ENCODE measurements at regions not wholly inside any gene's neighbourhood (a gene's known extent, or its start where the extent isn't known, plus 50 kb on each side); places are given as distances from the start of the nearest gene placed in this dataset.

- Histone ChIP-seq H3K4me3 (ENCODE audit: low read length) (no peak overlapping the region), H3K9ac (ENCODE audit: low read length) (no peak overlapping the region), H3K36me3 (ENCODE audit: insufficient read depth, low read length) (no peaks in the 10 kb centered on the region), H4K20me1 (ENCODE audit: insufficient read depth, low read depth, low read length) (no peaks in the 10 kb centered on the region), H3K27me3 (ENCODE audit: low read length) (no peaks in the 10 kb centered on the region), H3K27ac (ENCODE audit: low read length) (no peak overlapping the region), H3K9me2 (replicated peaks; ENCODE audit: insufficient read depth, low read length) (no peaks in the 10 kb centered on the region), H2AFZ (ENCODE audit: low read length) (no peak overlapping the region), H3K4me2 (ENCODE audit: low read depth, low read length, poor library complexity, severe bottlenecking) (no peak overlapping the region), H3K4me1 (ENCODE audit: low read length) (no peaks in the 10 kb centered on the region), H3K9me3 (ENCODE audit: low read length) (no peaks in the 10 kb centered on the region), H3K79me2 (ENCODE audit: low read length) (no peaks in the 10 kb centered on the region)
- no peak for DNase-seq
Measured at GRCh38 chrX:10021461-10022272, 54.5 kb downstream of the CLDN34 start.

- Histone ChIP-seq H3K4me2 (ENCODE audit: low read depth, low read length, poor library complexity, severe bottlenecking) (no peak overlapping the region), H3K9ac (ENCODE audit: low read length) (no peak overlapping the region)
Measured at GRCh38 chrX:10022273-10022541, 55.0 kb downstream of the CLDN34 start.

GRCh38 chrX:10022580-10023245 is 55.6 kb downstream of the CLDN34 start:
- Histone ChIP-seq H3K9me3 (ENCODE audit: low read length) (no peaks in the 10 kb centered on the region), H3K4me3 (ENCODE audit: low read length) (no peak overlapping the region), H2AFZ (ENCODE audit: low read length) (no peak overlapping the region), H3K9ac (ENCODE audit: low read length) (no peak overlapping the region), H3K4me2 (ENCODE audit: low read depth, low read length, poor library complexity, severe bottlenecking) (no peak overlapping the region), H3K27ac (ENCODE audit: low read length) (no peak overlapping the region), H3K36me3 (ENCODE audit: insufficient read depth, low read length) (no peaks in the 10 kb centered on the region), H3K9me2 (replicated peaks; ENCODE audit: insufficient read depth, low read length) (no peaks in the 10 kb centered on the region), H3K27me3 (ENCODE audit: low read length) (no peaks in the 10 kb centered on the region), H4K20me1 (ENCODE audit: insufficient read depth, low read depth, low read length) (no peaks in the 10 kb centered on the region), H3K4me1 (ENCODE audit: low read length) (no peaks in the 10 kb centered on the region), H3K79me2 (ENCODE audit: low read length) (no peaks in the 10 kb centered on the region)
- no peak for DNase-seq

More at GRCh38 chrX:10022273-10022541, 55.0 kb downstream of the CLDN34 start:
- no peaks in the 10 kb centered on the region for H4K20me1 ChIP-seq (ENCODE audit: insufficient read depth, low read depth, low read length)
- H3K79me2 ChIP-seq (ENCODE audit: low read length): no peaks in the 10 kb centered on the region
- no peaks in the 10 kb centered on the region for H3K27me3 ChIP-seq (ENCODE audit: low read length)
- H3K9me2 ChIP-seq (replicated peaks; ENCODE audit: insufficient read depth, low read length): no peaks in the 10 kb centered on the region
- no peak overlapping the region for H2AFZ ChIP-seq (ENCODE audit: low read length)
- no peaks in the 10 kb centered on the region for H3K36me3 ChIP-seq (ENCODE audit: insufficient read depth, low read length)
- no peaks in the 10 kb centered on the region for H3K9me3 ChIP-seq (ENCODE audit: low read length)
- no peaks in the 10 kb centered on the region for H3K4me1 ChIP-seq (ENCODE audit: low read length)
- no peak overlapping the region for H3K27ac ChIP-seq (ENCODE audit: low read length)
- H3K4me3 ChIP-seq (ENCODE audit: low read length): no peak overlapping the region
- DNase-seq: no peak

GRCh38 chrX:10023821-10024220 is 56.7 kb downstream of the CLDN34 start:
- H4K20me1 ChIP-seq (ENCODE audit: insufficient read depth, low read depth, low read length): no peaks in the 10 kb centered on the region
- no peak overlapping the region for H3K4me2 ChIP-seq (ENCODE audit: low read depth, low read length, poor library complexity, severe bottlenecking)
- no peaks in the 10 kb centered on the region for H3K4me1 ChIP-seq (ENCODE audit: low read length)
- no peaks in the 10 kb centered on the region for H3K36me3 ChIP-seq (ENCODE audit: insufficient read depth, low read length)
- H3K9me2 ChIP-seq (replicated peaks; ENCODE audit: insufficient read depth, low read length): no peaks in the 10 kb centered on the region
- DNase-seq: no peak
- H3K79me2 ChIP-seq (ENCODE audit: low read length): no peaks in the 10 kb centered on the region
- no peaks in the 10 kb centered on the region for H3K9me3 ChIP-seq (ENCODE audit: low read length)
- H3K27ac ChIP-seq (ENCODE audit: low read length): no peak overlapping the region
- H2AFZ ChIP-seq (ENCODE audit: low read length): no peak overlapping the region
- no peaks in the 10 kb centered on the region for H3K27me3 ChIP-seq (ENCODE audit: low read length)
- no peak overlapping the region for H3K9ac ChIP-seq (ENCODE audit: low read length)
- no peak overlapping the region for H3K4me3 ChIP-seq (ENCODE audit: low read length)

- Histone ChIP-seq H3K79me2 (ENCODE audit: low read length) (no peaks in the 10 kb centered on the region), H3K27ac (ENCODE audit: low read length) (no peak overlapping the region), H3K27me3 (ENCODE audit: low read length) (no peaks in the 10 kb centered on the region), H3K9ac (ENCODE audit: low read length) (no peak overlapping the region), H4K20me1 (ENCODE audit: insufficient read depth, low read depth, low read length) (no peaks in the 10 kb centered on the region), H3K9me2 (replicated peaks; ENCODE audit: insufficient read depth, low read length) (no peaks in the 10 kb centered on the region), H3K4me1 (ENCODE audit: low read length) (no peaks in the 10 kb centered on the region), H3K4me3 (ENCODE audit: low read length) (no peak overlapping the region), H3K36me3 (ENCODE audit: insufficient read depth, low read length) (no peaks in the 10 kb centered on the region), H3K9me3 (ENCODE audit: low read length) (no peaks in the 10 kb centered on the region), H3K4me2 (ENCODE audit: low read depth, low read length, poor library complexity, severe bottlenecking) (no peak overlapping the region), H2AFZ (ENCODE audit: low read length) (no peak overlapping the region)
- no peak for DNase-seq
Measured at GRCh38 chrX:10025742-10026493, 58.8 kb downstream of the CLDN34 start.

GRCh38 chrX:10028283-10029104 is 61.3 kb downstream of the CLDN34 start:
- H3K27me3 ChIP-seq (ENCODE audit: low read length): no peaks in the 10 kb centered on the region
- no peaks in the 10 kb centered on the region for H3K79me2 ChIP-seq (ENCODE audit: low read length)
- H3K9ac ChIP-seq (ENCODE audit: low read length): no peak overlapping the region
- no peak overlapping the region for H3K4me3 ChIP-seq (ENCODE audit: low read length)
- no peak overlapping the region for H3K4me2 ChIP-seq (ENCODE audit: low read depth, low read length, poor library complexity, severe bottlenecking)
- no peaks in the 10 kb centered on the region for H3K9me2 ChIP-seq (replicated peaks; ENCODE audit: insufficient read depth, low read length)
- no peaks in the 10 kb centered on the region for H4K20me1 ChIP-seq (ENCODE audit: insufficient read depth, low read depth, low read length)
- no peaks in the 10 kb centered on the region for H3K36me3 ChIP-seq (ENCODE audit: insufficient read depth, low read length)
- H3K4me1 ChIP-seq (ENCODE audit: low read length): no peaks in the 10 kb centered on the region
- H2AFZ ChIP-seq (ENCODE audit: low read length): no peak overlapping the region
- DNase-seq: no peak
- no peak overlapping the region for H3K27ac ChIP-seq (ENCODE audit: low read length)
- H3K9me3 ChIP-seq (ENCODE audit: low read length): no peaks in the 10 kb centered on the region

GRCh38 chrX:10030570-10030969 is 63.4 kb downstream of the CLDN34 start:
- no peaks in the 10 kb centered on the region for H4K20me1 ChIP-seq (ENCODE audit: insufficient read depth, low read depth, low read length)
- H3K27me3 ChIP-seq (ENCODE audit: low read length): no peaks in the 10 kb centered on the region
- no peak overlapping the region for H3K9ac ChIP-seq (ENCODE audit: low read length)
- DNase-seq: no peak
- H3K79me2 ChIP-seq (ENCODE audit: low read length): no peaks in the 10 kb centered on the region
- no peak overlapping the region for H3K4me3 ChIP-seq (ENCODE audit: low read length)
- no peaks in the 10 kb centered on the region for H3K9me3 ChIP-seq (ENCODE audit: low read length)
- no peak overlapping the region for H3K4me2 ChIP-seq (ENCODE audit: low read depth, low read length, poor library complexity, severe bottlenecking)
- no peak overlapping the region for H2AFZ ChIP-seq (ENCODE audit: low read length)
- no peaks in the 10 kb centered on the region for H3K36me3 ChIP-seq (ENCODE audit: insufficient read depth, low read length)
- H3K9me2 ChIP-seq (replicated peaks; ENCODE audit: insufficient read depth, low read length): no peaks in the 10 kb centered on the region
- H3K4me1 ChIP-seq (ENCODE audit: low read length): no peaks in the 10 kb centered on the region
- no peak overlapping the region for H3K27ac ChIP-seq (ENCODE audit: low read length)

- Histone ChIP-seq H3K4me2 (ENCODE audit: low read depth, low read length, poor library complexity, severe bottlenecking) (no peak overlapping the region), H3K4me1 (ENCODE audit: low read length) (no peaks in the 10 kb centered on the region), H3K27ac (ENCODE audit: low read length) (no peak overlapping the region), H3K27me3 (ENCODE audit: low read length) (no peaks in the 10 kb centered on the region), H3K4me3 (ENCODE audit: low read length) (no peak overlapping the region), H3K79me2 (ENCODE audit: low read length) (no peaks in the 10 kb centered on the region), H3K36me3 (ENCODE audit: insufficient read depth, low read length) (no peaks in the 10 kb centered on the region), H3K9me2 (replicated peaks; ENCODE audit: insufficient read depth, low read length) (no peaks in the 10 kb centered on the region), H4K20me1 (ENCODE audit: insufficient read depth, low read depth, low read length) (no peaks in the 10 kb centered on the region), H3K9ac (ENCODE audit: low read length) (no peak overlapping the region), H2AFZ (ENCODE audit: low read length) (no peak overlapping the region), H3K9me3 (ENCODE audit: low read length) (no peaks in the 10 kb centered on the region)
- DNase-seq: no peak
Measured at GRCh38 chrX:10031746-10032145, 64.6 kb downstream of the CLDN34 start.
